Heart left ventricle (tissue), 16 donors: ENCODE measurements at regions not wholly inside any gene's neighbourhood (a gene's known extent, or its start where the extent isn't known, plus 50 kb on each side); places are given as distances from the start of the nearest gene placed in this dataset.

Source experiments
- ATAC-seq, 4 donors: fragments of 200-7000 bp; cut with Tn5 transposase; one replicate each; pipeline ENCODE4 v1.9.1; 2020 to 2022; ENCODE audit warnings: moderate library complexity in 4 of 4, mild to moderate bottlenecking in 3 of 4, moderate number of reproducible peaks in 1 of 4
- DNase-seq, 5 donors: peaks; one replicate each; pipeline ENCODE4 v3.0.0-alpha.2; 2020
- H3K27ac ChIP-seq, 12 donors: fragments of 200-600 bp; sonication (generic) in 4 of 12; one replicate each; pipeline versions ENCODE4 v1.5.0 to v1.8.0; 2016 to 2022; ENCODE audit warnings: mild to moderate bottlenecking in 2 of 12
- H3K27me3 ChIP-seq, 9 donors: fragments of 200-600 bp; sonication (generic) in 2 of 9; one replicate each; pipeline versions ENCODE4 v1.5.1 to v1.8.0; 2016 to 2022; ENCODE audit warnings: mild to moderate bottlenecking in 3 of 9
- H3K36me3 ChIP-seq, 9 donors: fragments of 200-600 bp; sonication (generic) in 2 of 9; one replicate each; pipeline versions ENCODE4 v1.5.0 to v1.8.0; 2018 to 2022; ENCODE audit warnings: mild to moderate bottlenecking in 2 of 9
- H3K4me1 ChIP-seq, 12 donors: fragments of 200-600 bp; sonication (generic) in 4 of 12; one replicate each; pipeline versions ENCODE4 v1.5.0 to v1.8.0; 2016 to 2022; ENCODE audit warnings: mild to moderate bottlenecking in 3 of 12
- H3K4me3 ChIP-seq, 12 donors: fragments of 200-600 bp; sonication (generic) in 4 of 12; one replicate each; pipeline versions ENCODE4 v1.5.0 to v1.8.0; 2017 to 2022; ENCODE audit warnings: mild to moderate bottlenecking in 9 of 12, moderate library complexity in 4 of 12
- H3K9me3 ChIP-seq, 12 donors: fragments of 200-600 bp; sonication (generic) in 4 of 12; one replicate each; pipeline versions ENCODE4 v1.5.0 to v1.8.0; 2016 to 2022; ENCODE audit warnings: mild to moderate bottlenecking in 1 of 12
- CTCF ChIP-seq, 12 donors: fragments of 200-600 bp; sonication (generic) in 4 of 12; IDR thresholded peaks; one replicate each; pipeline versions ENCODE4 v1.5.0 to v1.8.0; 2018 to 2022; ENCODE audit warnings: antibody characterized with exemption in 12 of 12, mild to moderate bottlenecking in 5 of 12
- POLR2A ChIP-seq, 2 donors: fragments of 450-650 bp; IDR thresholded peaks; one replicate each; pipeline ENCODE4 v1.6.1; 2017; ENCODE audit warnings: antibody characterized with exemption in 2 of 2, mild to moderate bottlenecking in 2 of 2, moderate library complexity in 2 of 2
- WGBS, 4 donors: extraction: QIAGEN DNeasy Blood & Tissue Kit in 2 of 4; methylation state at CpG; one replicate each; pipeline versions ENCODE4 v1.1.5 to v1.1.7; 2013 to 2018; 5-methylcytosine and 5-hydroxymethylcytosine counted together
- intact Hi-C, 10 donors: fragments of 100-400 bp; cut with DNase I; formaldehyde crosslinking; loops; one replicate each; pipeline versions ENCODE4 v1.11.1 to v1.14.2; 2022
- donor health status: ischemic (EF 13 %, LVEDD 7.1; RV severe dilation, severe dysfunction).
- donor health status: healthy with polysubstance abuse.
- donor health status: DM: no; HTN: yes; CAD: no.
- donor health status: DM: no; HTN: no; CAD: no.
- donor health status: ischemic (EF 25% LVEDD 6.9; RV normal size, moderate dysfunction).
- donor health status: ischemic (EF 25% LVEDD 5.7; RV mildly dilated, moderate dysfunction).
- donor health status: healthy.
- donor health status: DM: yes; HTN: yes; CAD: no.
- donor health status: ischemic (EF 35%, LVEDD 5.7; RV mildly dilated, moderate dysfunction).
- donor health status: nonischemic (EF 11% LVEDD 7.7; RV severe dilation, severe dysfunction).
- donor health status: DM: yes; HTN: yes; CAD: no.
- donor health status: PGD.
- donor health status: ischemic (EF 29% LVEDD 5.4; RV normal size, mild dysfunction).
- donor health status: nonischemic (EF 23%, LVEDD 6.1; RV moderate dilation, normal function).

GRCh38 chr22:26846076-26846475, 188.7 kb downstream of the MIAT start:
- DNase-seq (no peak), ATAC-seq (no peak)
- H3K27ac ChIP-seq, result no peak overlapping the region
- H3K4me1 ChIP-seq, result peaks cover 0 to 18% (median 0%) of the 10 kb centered on the region in 12 donors
- H3K9me3 ChIP-seq, result no peaks in the 10 kb centered on the region
- no peaks in the 10 kb centered on the region for H3K27me3 ChIP-seq
- no peak overlapping the region for H3K4me3 ChIP-seq
- WGBS, 4 donors, result 87 to 95% (median 90%) methylated on average over 1 of the region's 1 CpG
- H3K36me3 ChIP-seq, result no peaks in the 10 kb centered on the region
- intact Hi-C loops, result no loop called here
- TF ChIP-seq CTCF (IDR thresholded peaks at IDR 0.05), result no peak
- no peak for TF ChIP-seq POLR2A (IDR thresholded peaks at IDR 0.05)

DNA sequence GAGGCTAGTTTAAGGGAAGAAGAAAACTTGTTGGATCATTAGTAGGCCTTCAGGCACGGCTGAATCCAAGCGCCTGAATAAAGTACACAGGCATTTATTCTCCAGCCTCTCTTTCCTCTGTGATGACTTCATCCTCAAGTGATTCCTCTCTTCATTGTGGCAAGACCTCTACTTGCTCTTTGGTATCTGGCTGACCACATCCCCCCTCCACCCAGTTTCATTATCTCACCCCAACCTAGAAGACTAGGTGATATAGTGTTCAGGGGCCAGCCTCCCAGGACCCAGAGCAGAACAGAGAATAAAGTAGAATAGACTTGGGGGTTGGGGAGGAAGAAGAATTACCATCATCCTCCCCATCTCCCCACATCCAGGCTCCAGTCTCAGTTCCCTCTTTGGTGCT, 189.3 kb downstream of the MIAT start:
- Histone ChIP-seq H3K9me3 (no peaks in the 10 kb centered on the region), H3K27ac (no peak overlapping the region), H3K36me3 (no peaks in the 10 kb centered on the region), H3K4me3 (no peak overlapping the region), H3K27me3 (no peaks in the 10 kb centered on the region), H3K4me1 (peaks cover 0 to 18% (median 0%) of the 10 kb centered on the region in 12 donors)
- ATAC-seq (no peak), DNase-seq (no peak)
- 84 to 100% (median 94%) methylated on average over 2 of the region's 2 CpGs for WGBS, 4 donors
- intact Hi-C loops, result no loop called here
- TF ChIP-seq CTCF (IDR thresholded peaks at IDR 0.05) (no peak), POLR2A (IDR thresholded peaks at IDR 0.05) (no peak)

DNA sequence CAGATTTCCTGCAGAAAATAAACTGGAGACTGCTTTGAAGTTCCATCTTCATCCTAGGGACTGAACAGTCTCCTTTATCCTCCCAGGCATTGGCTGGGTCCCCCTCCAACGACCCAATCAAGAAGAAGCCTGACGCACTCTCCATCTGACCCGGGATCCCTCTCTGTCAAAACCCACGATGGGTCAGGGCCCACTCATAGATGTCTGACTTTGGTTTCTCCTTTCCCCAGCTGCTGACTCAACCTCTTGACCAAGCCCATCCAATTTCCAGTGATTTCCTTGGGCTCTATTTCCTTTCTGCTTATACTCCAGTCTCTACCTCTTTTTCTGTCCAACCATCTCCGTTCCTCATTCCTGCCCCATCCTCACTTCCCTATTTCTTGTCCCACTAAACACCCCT, 189.7 kb downstream of the MIAT start:
- no peak for TF ChIP-seq POLR2A (IDR thresholded peaks at IDR 0.05)
- no peak for TF ChIP-seq CTCF (IDR thresholded peaks at IDR 0.05)
- DNase-seq, result no peak
- no peak for ATAC-seq
- H3K4me3 ChIP-seq, result no peak overlapping the region
- H3K9me3 ChIP-seq, result no peaks in the 10 kb centered on the region
- WGBS, 4 donors, result 63 to 84% (median 73%) methylated on average over 5 of the region's 5 CpGs
- no peaks in the 10 kb centered on the region for H3K36me3 ChIP-seq
- no peaks in the 10 kb centered on the region for H3K27me3 ChIP-seq
- H3K4me1 ChIP-seq, result peaks cover 0 to 18% (median 0%) of the 10 kb centered on the region in 12 donors
- intact Hi-C loops, result no loop called here
- no peak overlapping the region for H3K27ac ChIP-seq

DNA sequence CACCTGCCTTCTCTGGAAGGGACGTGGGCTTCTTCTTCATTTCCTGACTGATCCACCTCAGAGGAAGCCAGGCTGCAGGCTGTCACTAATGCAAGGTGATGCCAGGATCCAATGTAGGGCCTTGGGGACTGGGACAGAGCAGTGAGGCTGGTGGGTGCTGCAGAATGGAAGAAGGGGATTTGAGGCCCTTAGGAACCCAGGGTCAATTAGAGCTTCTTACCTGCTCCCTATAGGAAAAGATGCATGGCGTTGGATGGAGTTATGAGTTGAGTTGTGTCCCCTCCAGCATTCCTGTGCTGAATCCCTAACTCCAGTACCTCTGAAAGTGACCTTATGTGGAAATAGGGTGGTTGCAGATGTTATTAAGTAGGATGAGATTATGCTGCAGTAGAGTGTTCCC, 190.4 kb downstream of the MIAT start:
- no peaks in the 10 kb centered on the region for H3K27me3 ChIP-seq
- no peak overlapping the region for H3K27ac ChIP-seq
- no peak for ATAC-seq
- peaks cover 0 to 18% (median 0%) of the 10 kb centered on the region in 12 donors for H3K4me1 ChIP-seq
- DNase-seq, result no peak
- no peaks in the 10 kb centered on the region for H3K36me3 ChIP-seq
- H3K4me3 ChIP-seq, result no peak overlapping the region
- no peaks in the 10 kb centered on the region for H3K9me3 ChIP-seq
- intact Hi-C loops, result no loop called here
- no peak for TF ChIP-seq POLR2A (IDR thresholded peaks at IDR 0.05)
- TF ChIP-seq CTCF (IDR thresholded peaks at IDR 0.05), result no peak
- WGBS, 4 donors, result 81 to 92% (median 83%) methylated on average over 2 of the region's 2 CpGs
